ENCODE measurements at regions not wholly inside any gene's neighbourhood (a gene's known extent, or its start where the extent isn't known, plus 50 kb on each side); places are given as distances from the start of the nearest gene placed in this dataset.

GRCh38 chr5:5777013-5777412 is 354.5 kb downstream of the ICE1 start:
- TF ChIP-seq, protein P1, sequence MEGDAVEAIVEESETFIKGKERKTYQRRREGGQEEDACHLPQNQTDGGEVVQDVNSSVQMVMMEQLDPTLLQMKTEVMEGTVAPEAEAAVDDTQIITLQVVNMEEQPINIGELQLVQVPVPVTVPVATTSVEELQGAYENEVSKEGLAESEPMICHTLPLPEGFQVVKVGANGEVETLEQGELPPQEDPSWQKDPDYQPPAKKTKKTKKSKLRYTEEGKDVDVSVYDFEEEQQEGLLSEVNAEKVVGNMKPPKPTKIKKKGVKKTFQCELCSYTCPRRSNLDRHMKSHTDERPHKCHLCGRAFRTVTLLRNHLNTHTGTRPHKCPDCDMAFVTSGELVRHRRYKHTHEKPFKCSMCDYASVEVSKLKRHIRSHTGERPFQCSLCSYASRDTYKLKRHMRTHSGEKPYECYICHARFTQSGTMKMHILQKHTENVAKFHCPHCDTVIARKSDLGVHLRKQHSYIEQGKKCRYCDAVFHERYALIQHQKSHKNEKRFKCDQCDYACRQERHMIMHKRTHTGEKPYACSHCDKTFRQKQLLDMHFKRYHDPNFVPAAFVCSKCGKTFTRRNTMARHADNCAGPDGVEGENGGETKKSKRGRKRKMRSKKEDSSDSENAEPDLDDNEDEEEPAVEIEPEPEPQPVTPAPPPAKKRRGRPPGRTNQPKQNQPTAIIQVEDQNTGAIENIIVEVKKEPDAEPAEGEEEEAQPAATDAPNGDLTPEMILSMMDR (IDR thresholded peaks at IDR 0.05) = no peak
- TF ChIP-seq POLR2A (IDR thresholded peaks at IDR 0.05) (no peak), POLR2AphosphoS5 (IDR thresholded peaks at IDR 0.05) (no peak), EP300 (IDR thresholded peaks at IDR 0.05) (no peak)

Measured in sigmoid colon (tissue), 4 donors.